ENCODE measurements at regions not wholly inside any gene's neighbourhood (a gene's known extent, or its start where the extent isn't known, plus 50 kb on each side); places are given as distances from the start of the nearest gene placed in this dataset.

DNA sequence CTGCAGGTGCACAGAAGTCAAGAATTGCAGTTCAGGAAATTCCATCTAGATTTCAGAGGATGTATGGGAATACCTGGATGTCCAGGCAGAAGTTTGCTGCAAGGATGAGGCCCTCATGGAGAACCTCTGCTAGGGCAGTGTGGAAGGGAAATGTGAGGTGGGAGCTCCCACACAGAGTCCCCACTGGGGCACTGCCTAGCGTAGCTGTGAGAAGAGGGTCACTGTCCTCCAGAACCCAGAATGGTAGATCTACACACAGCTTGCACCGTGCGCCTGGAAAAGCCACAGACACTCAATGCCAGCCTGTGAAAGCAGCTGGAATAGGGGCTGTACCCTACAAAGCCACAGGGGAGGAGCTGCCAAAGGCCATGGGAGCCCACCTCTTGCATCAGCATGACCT is 681.4 kb downstream of the EPHA7 start:
- TF ChIP-seq SREBF2 (IDR thresholded peaks at IDR 0.05) (no peak), POLR2A (IDR thresholded peaks at IDR 0.05; ENCODE audit: low read length) (no peak)
- TF ChIP-seq, protein P1, sequence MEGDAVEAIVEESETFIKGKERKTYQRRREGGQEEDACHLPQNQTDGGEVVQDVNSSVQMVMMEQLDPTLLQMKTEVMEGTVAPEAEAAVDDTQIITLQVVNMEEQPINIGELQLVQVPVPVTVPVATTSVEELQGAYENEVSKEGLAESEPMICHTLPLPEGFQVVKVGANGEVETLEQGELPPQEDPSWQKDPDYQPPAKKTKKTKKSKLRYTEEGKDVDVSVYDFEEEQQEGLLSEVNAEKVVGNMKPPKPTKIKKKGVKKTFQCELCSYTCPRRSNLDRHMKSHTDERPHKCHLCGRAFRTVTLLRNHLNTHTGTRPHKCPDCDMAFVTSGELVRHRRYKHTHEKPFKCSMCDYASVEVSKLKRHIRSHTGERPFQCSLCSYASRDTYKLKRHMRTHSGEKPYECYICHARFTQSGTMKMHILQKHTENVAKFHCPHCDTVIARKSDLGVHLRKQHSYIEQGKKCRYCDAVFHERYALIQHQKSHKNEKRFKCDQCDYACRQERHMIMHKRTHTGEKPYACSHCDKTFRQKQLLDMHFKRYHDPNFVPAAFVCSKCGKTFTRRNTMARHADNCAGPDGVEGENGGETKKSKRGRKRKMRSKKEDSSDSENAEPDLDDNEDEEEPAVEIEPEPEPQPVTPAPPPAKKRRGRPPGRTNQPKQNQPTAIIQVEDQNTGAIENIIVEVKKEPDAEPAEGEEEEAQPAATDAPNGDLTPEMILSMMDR (IDR thresholded peaks at IDR 0.05): no peak
